HG02981 (cell line): ENCODE measurements at regions not wholly inside any gene's neighbourhood (a gene's known extent, or its start where the extent isn't known, plus 50 kb on each side); places are given as distances from the start of the nearest gene placed in this dataset.

ENCODE experiments used
- ATAC-seq: cut with Tn5 transposase; IDR thresholded peaks from one replicate; pipeline ENCODE4 v1.9.1; 2021; ENCODE audit warnings: mild to moderate bottlenecking, moderate library complexity; ENCODE audit not compliant: unreplicated experiment

GRCh38 chr1:201653883-201654282, 115.0 kb downstream of the NAV1 start:
- no peak for ATAC-seq

- ATAC-seq = no peak
Measured at GRCh38 chr1:201655243-201655642, 116.3 kb downstream of the NAV1 start.

GRCh38 chr1:201655910-201656309, 117.0 kb downstream of the NAV1 start:
- ATAC-seq = no peak

GRCh38 chr1:201656311-201657032, 117.5 kb downstream of the NAV1 start:
- no peak for ATAC-seq

GRCh38 chr1:201659572-201659971, 120.6 kb downstream of the NAV1 start:
- ATAC-seq = no peak

- no peak for ATAC-seq
Measured at GRCh38 chr1:201660931-201661822, 122.2 kb downstream of the NAV1 start.

- ATAC-seq = no peak
Measured at GRCh38 chr1:201661823-201662359, 123.0 kb downstream of the NAV1 start.

- no peak for ATAC-seq
Measured at GRCh38 chr1:201662646-201663045, 123.7 kb downstream of the NAV1 start.

- no peak for ATAC-seq
Measured at GRCh38 chr1:201663491-201664113, 124.7 kb downstream of the NAV1 start.

GRCh38 chr1:201665036-201665435, 126.1 kb downstream of the NAV1 start:
- ATAC-seq = no peak

GRCh38 chr1:201666102-201666501, 127.2 kb downstream of the NAV1 start:
- no peak for ATAC-seq

- no peak for ATAC-seq
Measured at GRCh38 chr1:201666645-201667044, 127.7 kb downstream of the NAV1 start.

- ATAC-seq = no peak
Measured at GRCh38 chr1:201667479-201667878, 128.6 kb downstream of the NAV1 start.

- ATAC-seq = no peak
Measured at GRCh38 chr1:201670517-201670916, 131.6 kb downstream of the NAV1 start.

GRCh38 chr1:201672685-201673084, 133.8 kb downstream of the NAV1 start:
- ATAC-seq = no peak

- no peak for ATAC-seq
Measured at GRCh38 chr1:201673093-201673492, 134.2 kb downstream of the NAV1 start.

- ATAC-seq = no peak
Measured at GRCh38 chr1:201673915-201674314, 135.0 kb downstream of the NAV1 start.

GRCh38 chr1:201675143-201675542, 136.2 kb downstream of the NAV1 start:
- ATAC-seq = no peak

- no peak for ATAC-seq
Measured at GRCh38 chr1:201676197-201676596, 137.3 kb downstream of the NAV1 start.

- no peak for ATAC-seq
Measured at GRCh38 chr1:201676641-201677040, 137.7 kb downstream of the NAV1 start.
